GM12878 (cell line): ENCODE measurements at regions not wholly inside any gene's neighbourhood (a gene's known extent, or its start where the extent isn't known, plus 50 kb on each side); places are given as distances from the start of the nearest gene placed in this dataset.

Experiments
- BACH1 ChIP-seq: fragments of 450-650 bp; IDR thresholded peaks from 2 replicates; pipeline ENCODE4 v1.6.1; 2017; ENCODE audit warnings: mild to moderate bottlenecking, borderline replicate concordance
- BCL11A ChIP-seq: IDR thresholded peaks from 2 replicates; pipeline ENCODE4 v1.6.1; 2011; ENCODE audit warnings: low read depth, low read length
- CEBPB ChIP-seq, 2 experiments: fragments of 150-350 bp in 1 of 2; IDR thresholded peaks; 2 replicates each; pipeline ENCODE4 v1.6.1; 2012 to 2014; ENCODE audit warnings: low read depth in 2 of 2, low read length in 2 of 2, borderline replicate concordance in 1 of 2, inconsistent platforms in 1 of 2
- CREB1 ChIP-seq: IDR thresholded peaks from 2 replicates; pipeline ENCODE4 v1.6.1; 2012; ENCODE audit warnings: low read depth, mild to moderate bottlenecking, inconsistent platforms
- FOS ChIP-seq: IDR thresholded peaks from 3 replicates; pipeline ENCODE4 v1.6.1; 2011; ENCODE audit warnings: borderline replicate concordance; ENCODE audit not compliant: insufficient read length; ENCODE audit errors: extremely low read depth
- FOXK2 ChIP-seq: fragments of 450-650 bp; IDR thresholded peaks from 2 replicates; pipeline ENCODE4 v1.6.1; 2017; ENCODE audit warnings: mild to moderate bottlenecking, moderate library complexity
- GATAD2B ChIP-seq: fragments of 450-650 bp; conservative IDR thresholded peaks from 2 replicates; pipeline ENCODE4 v1.6.1; 2017; ENCODE audit warnings: low read depth, mild to moderate bottlenecking, moderate library complexity
- JUNB ChIP-seq: IDR thresholded peaks from 2 replicates; pipeline ENCODE4 v1.6.1; 2016; ENCODE audit warnings: antibody characterized with exemption, mild to moderate bottlenecking
- MYC ChIP-seq: IDR thresholded peaks from 2 replicates; pipeline ENCODE4 v1.6.1; 2011; ENCODE audit warnings: mild to moderate bottlenecking, low read length, moderate library complexity, inconsistent platforms; ENCODE audit not compliant: insufficient read depth, insufficient replicate concordance, insufficient read length, severe bottlenecking
- NFYA ChIP-seq: IDR thresholded peaks from 2 replicates; pipeline ENCODE4 v1.6.1; 2011; ENCODE audit warnings: low read depth, mild to moderate bottlenecking, low read length, improper control_type of control experiment, borderline replicate concordance
- PML ChIP-seq: IDR thresholded peaks from 2 replicates; pipeline ENCODE4 v1.6.1; 2012; ENCODE audit warnings: low read length, inconsistent platforms
- POLR2AphosphoS5 ChIP-seq: IDR thresholded peaks from 2 replicates; pipeline ENCODE4 v1.6.1; 2011; ENCODE audit warnings: mild to moderate bottlenecking, low read length, inconsistent platforms
- POU2F2 ChIP-seq: IDR thresholded peaks from 3 replicates; pipeline ENCODE4 v1.6.1; 2011; ENCODE audit warnings: low read depth, mild to moderate bottlenecking, low read length, borderline replicate concordance
- RAD21 ChIP-seq: IDR thresholded peaks from 2 replicates; pipeline ENCODE4 v1.6.1; 2011; ENCODE audit warnings: mild to moderate bottlenecking, low read depth, low read length, moderate library complexity; ENCODE audit not compliant: insufficient read depth
- RB1 ChIP-seq: fragments of 450-650 bp; formaldehyde crosslinking; IDR thresholded peaks from 2 replicates; pipeline ENCODE4 v1.6.1; 2017; ENCODE audit warnings: mild to moderate bottlenecking, borderline replicate concordance
- SP1 ChIP-seq: IDR thresholded peaks from one replicate; pipeline ENCODE4 v1.6.1; 2011; ENCODE audit warnings: low read depth, low read length
- ZBED1 ChIP-seq: IDR thresholded peaks from 2 replicates; pipeline ENCODE4 v1.6.1; 2016; ENCODE audit warnings: borderline replicate concordance
- TF ChIP-seq, protein P1 (sequence below): fragments of 450-650 bp; formaldehyde crosslinking; IDR thresholded peaks from 2 replicates; pipeline ENCODE4 v1.4.0; 2020; ENCODE audit warnings: mild to moderate bottlenecking, moderate library complexity
- TF ChIP-seq, protein P2 (sequence below): IDR thresholded peaks from 2 replicates; pipeline ENCODE4 v1.6.1; 2012; ENCODE audit warnings: low read length, inconsistent platforms
- TF ChIP-seq, protein P3 (sequence below): fragments of 450-650 bp; IDR thresholded peaks from 2 replicates; pipeline ENCODE4 v1.6.1; 2017; ENCODE audit warnings: mild to moderate bottlenecking, low read depth, inconsistent platforms; ENCODE audit not compliant: poor library complexity, severe bottlenecking
- TF ChIP-seq, protein P4 (sequence below): fragments of 450-650 bp; IDR thresholded peaks from 2 replicates; pipeline ENCODE4 v1.6.1; 2017; ENCODE audit warnings: low read depth, mild to moderate bottlenecking, moderate library complexity
- TF ChIP-seq, protein P5 (sequence below): IDR thresholded peaks from 2 replicates; pipeline ENCODE4 v1.6.1; 2011; ENCODE audit warnings: low read depth, mild to moderate bottlenecking, low read length, moderate library complexity, borderline replicate concordance; ENCODE audit errors: extremely low read depth

DNA sequence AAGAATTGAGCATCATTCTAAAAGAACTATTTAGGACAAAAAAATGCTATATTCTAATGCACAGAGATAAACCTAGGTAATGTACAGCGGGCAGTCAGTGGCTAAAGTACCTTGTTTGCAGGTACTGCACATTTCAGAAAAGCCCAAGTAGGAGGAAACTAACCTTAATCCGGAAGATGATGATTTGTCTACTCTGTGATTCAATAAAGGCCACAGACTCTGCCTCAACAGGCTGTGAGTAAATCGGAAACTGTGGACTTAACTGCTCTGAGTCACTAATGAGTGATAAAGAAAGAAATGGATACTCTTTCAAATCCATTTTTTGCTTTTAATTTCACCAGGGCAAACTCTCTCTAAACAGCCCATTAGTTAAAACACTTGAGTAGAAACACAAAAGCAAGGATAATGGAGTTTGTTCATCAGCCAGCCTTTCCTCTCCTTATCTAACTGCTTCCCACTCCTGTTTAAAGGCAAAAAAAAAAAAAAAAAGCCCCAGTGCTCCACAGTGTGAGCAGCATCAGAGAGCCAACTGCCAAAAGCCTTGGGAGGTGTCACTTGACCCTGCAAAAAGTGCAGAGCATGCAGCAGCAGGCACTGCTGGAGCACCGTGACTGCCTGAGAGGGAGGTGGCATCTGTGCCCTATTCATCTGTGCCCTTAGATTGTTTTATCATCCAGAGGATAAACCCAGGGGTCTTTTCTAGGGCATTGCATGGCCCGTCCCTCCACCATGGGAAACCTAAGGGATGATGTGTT lies 187.7 kb downstream of the SATB1 start (continued):
- no peak for TF ChIP-seq CEBPB (IDR thresholded peaks at IDR 0.05; ENCODE audit: borderline replicate concordance in 1 of 2, low read depth in 2 of 2, low read length in 2 of 2)
- TF ChIP-seq JUNB, result peak; percentile 92
- TF ChIP-seq, protein P1, sequence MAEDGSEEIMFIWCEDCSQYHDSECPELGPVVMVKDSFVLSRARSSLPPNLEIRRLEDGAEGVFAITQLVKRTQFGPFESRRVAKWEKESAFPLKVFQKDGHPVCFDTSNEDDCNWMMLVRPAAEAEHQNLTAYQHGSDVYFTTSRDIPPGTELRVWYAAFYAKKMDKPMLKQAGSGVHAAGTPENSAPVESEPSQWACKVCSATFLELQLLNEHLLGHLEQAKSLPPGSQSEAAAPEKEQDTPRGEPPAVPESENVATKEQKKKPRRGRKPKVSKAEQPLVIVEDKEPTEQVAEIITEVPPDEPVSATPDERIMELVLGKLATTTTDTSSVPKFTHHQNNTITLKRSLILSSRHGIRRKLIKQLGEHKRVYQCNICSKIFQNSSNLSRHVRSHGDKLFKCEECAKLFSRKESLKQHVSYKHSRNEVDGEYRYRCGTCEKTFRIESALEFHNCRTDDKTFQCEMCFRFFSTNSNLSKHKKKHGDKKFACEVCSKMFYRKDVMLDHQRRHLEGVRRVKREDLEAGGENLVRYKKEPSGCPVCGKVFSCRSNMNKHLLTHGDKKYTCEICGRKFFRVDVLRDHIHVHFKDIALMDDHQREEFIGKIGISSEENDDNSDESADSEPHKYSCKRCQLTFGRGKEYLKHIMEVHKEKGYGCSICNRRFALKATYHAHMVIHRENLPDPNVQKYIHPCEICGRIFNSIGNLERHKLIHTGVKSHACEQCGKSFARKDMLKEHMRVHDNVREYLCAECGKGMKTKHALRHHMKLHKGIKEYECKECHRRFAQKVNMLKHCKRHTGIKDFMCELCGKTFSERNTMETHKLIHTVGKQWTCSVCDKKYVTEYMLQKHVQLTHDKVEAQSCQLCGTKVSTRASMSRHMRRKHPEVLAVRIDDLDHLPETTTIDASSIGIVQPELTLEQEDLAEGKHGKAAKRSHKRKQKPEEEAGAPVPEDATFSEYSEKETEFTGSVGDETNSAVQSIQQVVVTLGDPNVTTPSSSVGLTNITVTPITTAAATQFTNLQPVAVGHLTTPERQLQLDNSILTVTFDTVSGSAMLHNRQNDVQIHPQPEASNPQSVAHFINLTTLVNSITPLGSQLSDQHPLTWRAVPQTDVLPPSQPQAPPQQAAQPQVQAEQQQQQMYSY (CRISPR knock-in tag), result no peak
- TF ChIP-seq RAD21, result no peak
- TF ChIP-seq POLR2AphosphoS5, result no peak
- no peak for TF ChIP-seq ZBED1
- no peak for TF ChIP-seq MYC
- TF ChIP-seq BACH1, result no peak
- TF ChIP-seq CREB1, result 0 out of 2 replicates have a peak, but pooled peaks have one; percentile 16
- TF ChIP-seq, protein P2, sequence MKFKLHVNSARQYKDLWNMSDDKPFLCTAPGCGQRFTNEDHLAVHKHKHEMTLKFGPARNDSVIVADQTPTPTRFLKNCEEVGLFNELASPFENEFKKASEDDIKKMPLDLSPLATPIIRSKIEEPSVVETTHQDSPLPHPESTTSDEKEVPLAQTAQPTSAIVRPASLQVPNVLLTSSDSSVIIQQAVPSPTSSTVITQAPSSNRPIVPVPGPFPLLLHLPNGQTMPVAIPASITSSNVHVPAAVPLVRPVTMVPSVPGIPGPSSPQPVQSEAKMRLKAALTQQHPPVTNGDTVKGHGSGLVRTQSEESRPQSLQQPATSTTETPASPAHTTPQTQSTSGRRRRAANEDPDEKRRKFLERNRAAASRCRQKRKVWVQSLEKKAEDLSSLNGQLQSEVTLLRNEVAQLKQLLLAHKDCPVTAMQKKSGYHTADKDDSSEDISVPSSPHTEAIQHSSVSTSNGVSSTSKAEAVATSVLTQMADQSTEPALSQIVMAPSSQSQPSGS, result peak; percentile 63; the same call in 1 of the 2 replicates
- TF ChIP-seq POU2F2, result no peak
- TF ChIP-seq FOXK2, result no peak
- TF ChIP-seq NFYA, result no peak
- TF ChIP-seq, protein P3, sequence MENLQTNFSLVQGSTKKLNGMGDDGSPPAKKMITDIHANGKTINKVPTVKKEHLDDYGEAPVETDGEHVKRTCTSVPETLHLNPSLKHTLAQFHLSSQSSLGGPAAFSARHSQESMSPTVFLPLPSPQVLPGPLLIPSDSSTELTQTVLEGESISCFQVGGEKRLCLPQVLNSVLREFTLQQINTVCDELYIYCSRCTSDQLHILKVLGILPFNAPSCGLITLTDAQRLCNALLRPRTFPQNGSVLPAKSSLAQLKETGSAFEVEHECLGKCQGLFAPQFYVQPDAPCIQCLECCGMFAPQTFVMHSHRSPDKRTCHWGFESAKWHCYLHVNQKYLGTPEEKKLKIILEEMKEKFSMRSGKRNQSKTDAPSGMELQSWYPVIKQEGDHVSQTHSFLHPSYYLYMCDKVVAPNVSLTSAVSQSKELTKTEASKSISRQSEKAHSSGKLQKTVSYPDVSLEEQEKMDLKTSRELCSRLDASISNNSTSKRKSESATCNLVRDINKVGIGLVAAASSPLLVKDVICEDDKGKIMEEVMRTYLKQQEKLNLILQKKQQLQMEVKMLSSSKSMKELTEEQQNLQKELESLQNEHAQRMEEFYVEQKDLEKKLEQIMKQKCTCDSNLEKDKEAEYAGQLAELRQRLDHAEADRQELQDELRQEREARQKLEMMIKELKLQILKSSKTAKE, result no peak
- TF ChIP-seq RB1, result no peak
- TF ChIP-seq SP1, result no peak
- TF ChIP-seq, protein P4, sequence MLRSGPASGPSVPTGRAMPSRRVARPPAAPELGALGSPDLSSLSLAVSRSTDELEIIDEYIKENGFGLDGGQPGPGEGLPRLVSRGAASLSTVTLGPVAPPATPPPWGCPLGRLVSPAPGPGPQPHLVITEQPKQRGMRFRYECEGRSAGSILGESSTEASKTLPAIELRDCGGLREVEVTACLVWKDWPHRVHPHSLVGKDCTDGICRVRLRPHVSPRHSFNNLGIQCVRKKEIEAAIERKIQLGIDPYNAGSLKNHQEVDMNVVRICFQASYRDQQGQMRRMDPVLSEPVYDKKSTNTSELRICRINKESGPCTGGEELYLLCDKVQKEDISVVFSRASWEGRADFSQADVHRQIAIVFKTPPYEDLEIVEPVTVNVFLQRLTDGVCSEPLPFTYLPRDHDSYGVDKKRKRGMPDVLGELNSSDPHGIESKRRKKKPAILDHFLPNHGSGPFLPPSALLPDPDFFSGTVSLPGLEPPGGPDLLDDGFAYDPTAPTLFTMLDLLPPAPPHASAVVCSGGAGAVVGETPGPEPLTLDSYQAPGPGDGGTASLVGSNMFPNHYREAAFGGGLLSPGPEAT, result no peak
- no peak for TF ChIP-seq GATAD2B
- no peak for TF ChIP-seq PML
- TF ChIP-seq, protein P5, sequence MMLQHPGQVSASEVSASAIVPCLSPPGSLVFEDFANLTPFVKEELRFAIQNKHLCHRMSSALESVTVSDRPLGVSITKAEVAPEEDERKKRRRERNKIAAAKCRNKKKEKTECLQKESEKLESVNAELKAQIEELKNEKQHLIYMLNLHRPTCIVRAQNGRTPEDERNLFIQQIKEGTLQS, result no peak
- peak; percentile 36; the same call in 1 of the 2 replicates for TF ChIP-seq BCL11A
- TF ChIP-seq FOS, result no peak
